Muscle layer of colon (tissue), 2 donors: ENCODE measurements at regions not wholly inside any gene's neighbourhood (a gene's known extent, or its start where the extent isn't known, plus 50 kb on each side); places are given as distances from the start of the nearest gene placed in this dataset.

Experiments
- H3K27ac ChIP-seq: one replicate; pipeline ENCODE4 v1.7.0; 2013; ENCODE audit warnings: low read depth, mild to moderate bottlenecking, low read length, moderate library complexity
- H3K27me3 ChIP-seq, 2 donors: one replicate each; pipeline ENCODE4 v1.7.0; 2013; ENCODE audit warnings: low read length in 2 of 2, mild to moderate bottlenecking in 2 of 2; ENCODE audit not compliant: insufficient read depth in 2 of 2, control insufficient read depth in 1 of 2
- H3K36me3 ChIP-seq: one replicate; pipeline ENCODE4 v1.7.0; 2013; ENCODE audit warnings: mild to moderate bottlenecking, low read length; ENCODE audit not compliant: insufficient read depth
- H3K4me1 ChIP-seq: one replicate; pipeline ENCODE4 v1.7.0; 2013; ENCODE audit warnings: mild to moderate bottlenecking, low read length; ENCODE audit not compliant: insufficient read depth
- H3K4me3 ChIP-seq, 2 donors: one replicate each; pipeline ENCODE4 v1.7.0; 2013; ENCODE audit warnings: low read length in 2 of 2, low read depth in 1 of 2, mild to moderate bottlenecking in 1 of 2, moderate library complexity in 1 of 2
- H3K9ac ChIP-seq: one replicate; pipeline ENCODE4 v1.7.0; 2013; ENCODE audit warnings: low read length
- H3K9me3 ChIP-seq: one replicate; pipeline ENCODE4 v1.7.0; 2013; ENCODE audit warnings: mild to moderate bottlenecking, low read length
- donor health status: abdominal sarcoma.
- donor health status: Adenocarcinoma of cecum.

- no peak overlapping the region for H3K4me3 ChIP-seq
- no peaks in the 10 kb centered on the region for H3K4me1 ChIP-seq
- H3K36me3 ChIP-seq: no peaks in the 10 kb centered on the region
- H3K9me3 ChIP-seq: no peaks in the 10 kb centered on the region
- no peaks in the 10 kb centered on the region for H3K27me3 ChIP-seq
- H3K27ac ChIP-seq: no peak overlapping the region
- no peak overlapping the region for H3K9ac ChIP-seq
Observed at GRCh38 chr13:26946684-26947343, 186.2 kb upstream of the GPR12 start.

- H3K9me3 ChIP-seq: no peaks in the 10 kb centered on the region
- H3K27ac ChIP-seq: no peak overlapping the region
- H3K4me3 ChIP-seq: no peak overlapping the region
- H3K4me1 ChIP-seq: no peaks in the 10 kb centered on the region
- no peak overlapping the region for H3K9ac ChIP-seq
- no peaks in the 10 kb centered on the region for H3K27me3 ChIP-seq
- no peaks in the 10 kb centered on the region for H3K36me3 ChIP-seq
Observed at GRCh38 chr13:26943748-26944147, 183.2 kb upstream of the GPR12 start.

GRCh38 chr13:26942184-26942583 lies 181.6 kb upstream of the GPR12 start:
- Histone ChIP-seq H3K36me3 (no peaks in the 10 kb centered on the region), H3K4me1 (no peaks in the 10 kb centered on the region), H3K9me3 (no peaks in the 10 kb centered on the region), H3K27me3 (no peaks in the 10 kb centered on the region), H3K4me3 (no peak overlapping the region), H3K27ac (no peak overlapping the region), H3K9ac (no peak overlapping the region)

- no peaks in the 10 kb centered on the region for H3K4me1 ChIP-seq
- H3K27ac ChIP-seq: no peak overlapping the region
- no peaks in the 10 kb centered on the region for H3K9me3 ChIP-seq
- H3K27me3 ChIP-seq: no peaks in the 10 kb centered on the region
- H3K9ac ChIP-seq: no peak overlapping the region
- H3K4me3 ChIP-seq: no peak overlapping the region
- no peaks in the 10 kb centered on the region for H3K36me3 ChIP-seq
Observed at GRCh38 chr13:26941345-26942174, 181.0 kb upstream of the GPR12 start.

- Histone ChIP-seq H3K36me3 (no peaks in the 10 kb centered on the region), H3K27ac (no peak overlapping the region), H3K9ac (no peak overlapping the region), H3K4me1 (no peaks in the 10 kb centered on the region), H3K9me3 (no peaks in the 10 kb centered on the region), H3K27me3 (no peaks in the 10 kb centered on the region), H3K4me3 (no peak overlapping the region)
Observed at GRCh38 chr13:26934096-26934495, 173.5 kb upstream of the GPR12 start.

GRCh38 chr13:26932465-26932864 lies 171.9 kb upstream of the GPR12 start:
- no peak overlapping the region for H3K9ac ChIP-seq
- no peaks in the 10 kb centered on the region for H3K27me3 ChIP-seq
- H3K4me3 ChIP-seq: no peak overlapping the region
- no peaks in the 10 kb centered on the region for H3K9me3 ChIP-seq
- H3K27ac ChIP-seq: no peak overlapping the region
- H3K4me1 ChIP-seq: no peaks in the 10 kb centered on the region
- no peaks in the 10 kb centered on the region for H3K36me3 ChIP-seq

GRCh38 chr13:26929971-26930730 lies 169.6 kb upstream of the GPR12 start:
- Histone ChIP-seq H3K27ac (no peak overlapping the region), H3K27me3 (no peaks in the 10 kb centered on the region), H3K36me3 (no peaks in the 10 kb centered on the region), H3K4me3 (no peak overlapping the region), H3K9me3 (no peaks in the 10 kb centered on the region), H3K9ac (no peak overlapping the region), H3K4me1 (no peaks in the 10 kb centered on the region)

GRCh38 chr13:26927511-26927910 lies 166.9 kb upstream of the GPR12 start:
- Histone ChIP-seq H3K27me3 (no peaks in the 10 kb centered on the region), H3K9ac (no peak overlapping the region), H3K4me3 (no peak overlapping the region), H3K36me3 (no peaks in the 10 kb centered on the region), H3K4me1 (peaks cover 6% of the 10 kb centered on the region), H3K27ac (no peak overlapping the region), H3K9me3 (no peaks in the 10 kb centered on the region)

- Histone ChIP-seq H3K9me3 (no peaks in the 10 kb centered on the region), H3K4me1 (peaks cover 6% of the 10 kb centered on the region), H3K27me3 (peaks cover 0 to 3% of the 10 kb centered on the region in 2 donors), H3K4me3 (no peak overlapping the region), H3K27ac (no peak overlapping the region), H3K36me3 (no peaks in the 10 kb centered on the region), H3K9ac (no peak overlapping the region)
Observed at GRCh38 chr13:26926371-26926770, 165.8 kb upstream of the GPR12 start.

GRCh38 chr13:26923824-26924605 lies 163.4 kb upstream of the GPR12 start:
- Histone ChIP-seq H3K36me3 (no peaks in the 10 kb centered on the region), H3K27me3 (peaks cover 0 to 3% of the 10 kb centered on the region in 2 donors), H3K27ac (no peak overlapping the region), H3K9me3 (no peaks in the 10 kb centered on the region), H3K9ac (no peak overlapping the region), H3K4me3 (no peak overlapping the region), H3K4me1 (peaks cover 6% of the 10 kb centered on the region)

GRCh38 chr13:26921918-26922317 lies 161.3 kb upstream of the GPR12 start:
- Histone ChIP-seq H3K4me3 (no peak overlapping the region), H3K27me3 (peaks cover 0 to 3% of the 10 kb centered on the region in 2 donors), H3K4me1 (peaks cover 6% of the 10 kb centered on the region), H3K9me3 (no peaks in the 10 kb centered on the region), H3K27ac (no peak overlapping the region), H3K9ac (no peak overlapping the region), H3K36me3 (no peaks in the 10 kb centered on the region)
